Endothelial cell of umbilical vein (primary cell): ENCODE measurements at regions not wholly inside any gene's neighbourhood (a gene's known extent, or its start where the extent isn't known, plus 50 kb on each side); places are given as distances from the start of the nearest gene placed in this dataset.

Experiments used
- EZH2 ChIP-seq: IDR thresholded peaks from 2 replicates; pipeline ENCODE4 v1.6.1; 2012; ENCODE audit warnings: borderline replicate concordance, low read depth, mild to moderate bottlenecking, moderate library complexity, low read length, inconsistent platforms; ENCODE audit not compliant: severe bottlenecking
- FOS ChIP-seq: IDR thresholded peaks from 2 replicates; pipeline ENCODE4 v1.6.1; 2011; ENCODE audit warnings: mild to moderate bottlenecking, low read length, moderate library complexity, borderline replicate concordance; ENCODE audit not compliant: insufficient read depth
- JUN ChIP-seq: IDR thresholded peaks from 2 replicates; pipeline ENCODE4 v1.6.1; 2011; ENCODE audit warnings: borderline replicate concordance, low read depth; ENCODE audit not compliant: insufficient read length, insufficient read depth
- POLR2A ChIP-seq: IDR thresholded peaks from 2 replicates; pipeline ENCODE4 v1.6.1; 2012; ENCODE audit warnings: low read depth, mild to moderate bottlenecking, control low read depth, low read length
- POLR2AphosphoS5 ChIP-seq: IDR thresholded peaks from 2 replicates; pipeline ENCODE4 v1.6.1; 2012; ENCODE audit warnings: low read depth, mild to moderate bottlenecking, control low read depth, low read length, moderate library complexity; ENCODE audit not compliant: insufficient read depth
- TF ChIP-seq, protein P1 (sequence below), 2 donors: IDR thresholded peaks; 1 replicate in 1 of 2; 2 replicates in 1 of 2; pipeline ENCODE4 v1.5.1; 2011; ENCODE audit warnings: low read length in 2 of 2, mild to moderate bottlenecking in 2 of 2, moderate library complexity in 2 of 2, control low read depth in 1 of 2, inconsistent platforms in 1 of 2, low read depth in 1 of 2; ENCODE audit not compliant: insufficient read depth in 1 of 2; ENCODE audit errors: extremely low read depth in 1 of 2
- TF ChIP-seq, protein P2 (sequence below): IDR thresholded peaks from 2 replicates; pipeline ENCODE4 v1.6.1; 2011; ENCODE audit not compliant: insufficient read depth, insufficient read length

DNA sequence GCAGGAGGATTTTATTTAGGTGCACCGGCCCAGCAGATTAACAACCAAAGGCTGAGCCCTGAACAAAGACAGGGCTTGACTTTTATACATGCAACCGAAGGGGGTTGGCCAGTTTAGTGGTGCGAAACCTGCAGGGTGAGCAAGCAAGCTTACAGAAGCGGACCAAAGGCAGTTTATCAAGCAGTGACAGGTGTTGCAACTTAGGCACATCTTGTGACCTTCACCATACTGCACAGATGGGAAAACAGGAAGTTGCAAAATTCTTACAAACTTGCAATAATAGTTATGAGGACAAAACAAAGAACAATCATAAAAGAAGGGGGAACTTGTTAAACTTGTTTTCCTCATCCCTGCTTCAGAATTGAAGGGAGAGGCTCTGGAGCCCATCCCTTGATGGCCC lies 1265.1 kb downstream of the CDH8 start:
- TF ChIP-seq, protein P1, sequence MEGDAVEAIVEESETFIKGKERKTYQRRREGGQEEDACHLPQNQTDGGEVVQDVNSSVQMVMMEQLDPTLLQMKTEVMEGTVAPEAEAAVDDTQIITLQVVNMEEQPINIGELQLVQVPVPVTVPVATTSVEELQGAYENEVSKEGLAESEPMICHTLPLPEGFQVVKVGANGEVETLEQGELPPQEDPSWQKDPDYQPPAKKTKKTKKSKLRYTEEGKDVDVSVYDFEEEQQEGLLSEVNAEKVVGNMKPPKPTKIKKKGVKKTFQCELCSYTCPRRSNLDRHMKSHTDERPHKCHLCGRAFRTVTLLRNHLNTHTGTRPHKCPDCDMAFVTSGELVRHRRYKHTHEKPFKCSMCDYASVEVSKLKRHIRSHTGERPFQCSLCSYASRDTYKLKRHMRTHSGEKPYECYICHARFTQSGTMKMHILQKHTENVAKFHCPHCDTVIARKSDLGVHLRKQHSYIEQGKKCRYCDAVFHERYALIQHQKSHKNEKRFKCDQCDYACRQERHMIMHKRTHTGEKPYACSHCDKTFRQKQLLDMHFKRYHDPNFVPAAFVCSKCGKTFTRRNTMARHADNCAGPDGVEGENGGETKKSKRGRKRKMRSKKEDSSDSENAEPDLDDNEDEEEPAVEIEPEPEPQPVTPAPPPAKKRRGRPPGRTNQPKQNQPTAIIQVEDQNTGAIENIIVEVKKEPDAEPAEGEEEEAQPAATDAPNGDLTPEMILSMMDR (IDR thresholded peaks at IDR 0.05; ENCODE audit: extremely low read depth in 1 of 2, insufficient read depth in 1 of 2, low read depth in 1 of 2, low read length in 2 of 2) = no peak
- TF ChIP-seq EZH2 = no peak
- TF ChIP-seq POLR2A = no peak
- TF ChIP-seq, protein P2, sequence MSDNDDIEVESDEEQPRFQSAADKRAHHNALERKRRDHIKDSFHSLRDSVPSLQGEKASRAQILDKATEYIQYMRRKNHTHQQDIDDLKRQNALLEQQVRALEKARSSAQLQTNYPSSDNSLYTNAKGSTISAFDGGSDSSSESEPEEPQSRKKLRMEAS = no peak
- no peak for TF ChIP-seq JUN
- no peak for TF ChIP-seq POLR2AphosphoS5
- no peak for TF ChIP-seq FOS
